Vagina (tissue), 2 donors: ENCODE measurements at regions not wholly inside any gene's neighbourhood (a gene's known extent, or its start where the extent isn't known, plus 50 kb on each side); places are given as distances from the start of the nearest gene placed in this dataset.

Source experiments
- CTCF ChIP-seq, 3 experiments: fragments of 450-650 bp in 2 of 3; fragments of 200-600 bp in 1 of 3; sonication (generic) in 1 of 3; IDR thresholded peaks; one replicate each; pipeline ENCODE4 v1.5.1; 2017 to 2019; ENCODE audit warnings: antibody characterized with exemption in 3 of 3, mild to moderate bottlenecking in 2 of 3, moderate library complexity in 2 of 3
- POLR2AphosphoS5 ChIP-seq, 2 donors: sonication (generic); formaldehyde crosslinking; IDR thresholded peaks; one replicate each; pipeline ENCODE4 v1.9.0; 2017; ENCODE audit warnings: antibody characterized with exemption in 2 of 2, mild to moderate bottlenecking in 2 of 2, low read depth in 1 of 2; ENCODE audit not compliant: insufficient read depth in 1 of 2

GRCh38 chr6:79403563-79403962, 133.7 kb downstream of the LCA5 start:
- TF ChIP-seq CTCF (IDR thresholded peaks at IDR 0.05): no peak
- no peak for TF ChIP-seq POLR2AphosphoS5 (IDR thresholded peaks at IDR 0.05; ENCODE audit: insufficient read depth in 1 of 2, low read depth in 1 of 2)
